Smooth muscle cell (in vitro differentiated cells): ENCODE measurements at regions not wholly inside any gene's neighbourhood (a gene's known extent, or its start where the extent isn't known, plus 50 kb on each side); places are given as distances from the start of the nearest gene placed in this dataset.

Experiments used
- DNase-seq: peaks from one replicate; lab custom pipeline; 2025; ENCODE audit not compliant: unreplicated experiment; lab: John Stamatoyannopoulos, UW
- H2AFZ ChIP-seq: fragments of 200-600 bp; sonication (generic); 2 replicates; pipeline ENCODE4 v1.6.0; 2016; ENCODE audit warnings: antibody characterized with exemption, low read depth, mild to moderate bottlenecking
- H3F3A ChIP-seq: fragments of 200-600 bp; sonication (generic); 2 replicates; pipeline ENCODE4 v1.6.0; 2017; ENCODE audit warnings: antibody characterized with exemption, low read depth
- H3K27ac ChIP-seq: fragments of 200-600 bp; sonication (generic); 2 replicates; pipeline ENCODE4 v1.5.1; 2016; ENCODE audit warnings: low read depth, mild to moderate bottlenecking
- H3K27me3 ChIP-seq: fragments of 200-600 bp; sonication (generic); 2 replicates; pipeline ENCODE4 v1.6.1; 2016; ENCODE audit warnings: low read depth, mild to moderate bottlenecking
- H3K36me3 ChIP-seq: fragments of 200-600 bp; sonication (generic); 2 replicates; pipeline ENCODE4 v1.5.1; 2016; ENCODE audit warnings: low read depth
- H3K4me1 ChIP-seq: fragments of 200-600 bp; sonication (generic); 2 replicates; pipeline ENCODE4 v1.5.1; 2016; ENCODE audit warnings: low read depth
- H3K4me2 ChIP-seq: fragments of 200-600 bp; sonication (generic); 2 replicates; pipeline ENCODE4 v1.6.0; 2016; ENCODE audit warnings: mild to moderate bottlenecking
- H3K4me3 ChIP-seq: fragments of 200-600 bp; sonication (generic); 2 replicates; pipeline ENCODE4 v1.5.1; 2016; ENCODE audit warnings: mild to moderate bottlenecking
- H3K79me2 ChIP-seq: fragments of 200-600 bp; sonication (generic); 2 replicates; pipeline ENCODE4 v1.6.0; 2016; ENCODE audit warnings: low read depth, mild to moderate bottlenecking
- H3K9ac ChIP-seq: fragments of 200-600 bp; sonication (generic); 2 replicates; pipeline ENCODE4 v1.6.0; 2016; ENCODE audit warnings: low read depth
- H3K9me3 ChIP-seq: fragments of 200-600 bp; sonication (generic); replicated peaks from 2 replicates; pipeline ENCODE4 v1.5.1; 2016; ENCODE audit warnings: low read depth
- H4K20me1 ChIP-seq: fragments of 200-600 bp; sonication (generic); 2 replicates; pipeline ENCODE4 v1.6.0; 2016; ENCODE audit warnings: low read depth
- WGBS: methylation state at CpG from one replicate; pipeline ENCODE4 v1.1.7; 2016; ENCODE audit warnings: low lambda C conversion rate; 5-methylcytosine and 5-hydroxymethylcytosine counted together
- TF ChIP-seq, protein P1 (sequence below): fragments of 200-600 bp; sonication (generic); IDR thresholded peaks from 2 replicates; pipeline ENCODE4 v1.5.1; 2017; ENCODE audit warnings: borderline replicate concordance, mild to moderate bottlenecking, antibody characterized with exemption; ENCODE audit not compliant: insufficient read depth, poor library complexity, severe bottlenecking

DNA sequence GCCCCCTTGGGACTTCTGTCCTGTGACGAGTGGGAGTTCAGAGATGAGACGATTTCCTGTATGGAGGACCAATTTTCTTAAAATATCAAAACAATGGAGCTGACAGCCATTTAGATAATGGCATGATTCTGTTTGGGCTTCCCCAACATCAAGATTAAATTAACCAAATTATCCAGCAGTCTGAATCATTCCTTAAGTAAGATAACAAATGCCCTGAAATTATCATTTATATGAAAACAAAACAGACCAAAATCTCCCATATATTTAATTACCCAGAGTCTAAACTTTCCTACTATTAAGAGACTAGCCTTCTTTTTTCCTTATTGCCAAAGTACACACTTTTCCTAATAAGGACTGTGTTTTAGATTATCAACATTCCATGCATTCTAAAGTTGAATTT is 550.1 kb upstream of the PSMD7 start:
- TF ChIP-seq, protein P1, sequence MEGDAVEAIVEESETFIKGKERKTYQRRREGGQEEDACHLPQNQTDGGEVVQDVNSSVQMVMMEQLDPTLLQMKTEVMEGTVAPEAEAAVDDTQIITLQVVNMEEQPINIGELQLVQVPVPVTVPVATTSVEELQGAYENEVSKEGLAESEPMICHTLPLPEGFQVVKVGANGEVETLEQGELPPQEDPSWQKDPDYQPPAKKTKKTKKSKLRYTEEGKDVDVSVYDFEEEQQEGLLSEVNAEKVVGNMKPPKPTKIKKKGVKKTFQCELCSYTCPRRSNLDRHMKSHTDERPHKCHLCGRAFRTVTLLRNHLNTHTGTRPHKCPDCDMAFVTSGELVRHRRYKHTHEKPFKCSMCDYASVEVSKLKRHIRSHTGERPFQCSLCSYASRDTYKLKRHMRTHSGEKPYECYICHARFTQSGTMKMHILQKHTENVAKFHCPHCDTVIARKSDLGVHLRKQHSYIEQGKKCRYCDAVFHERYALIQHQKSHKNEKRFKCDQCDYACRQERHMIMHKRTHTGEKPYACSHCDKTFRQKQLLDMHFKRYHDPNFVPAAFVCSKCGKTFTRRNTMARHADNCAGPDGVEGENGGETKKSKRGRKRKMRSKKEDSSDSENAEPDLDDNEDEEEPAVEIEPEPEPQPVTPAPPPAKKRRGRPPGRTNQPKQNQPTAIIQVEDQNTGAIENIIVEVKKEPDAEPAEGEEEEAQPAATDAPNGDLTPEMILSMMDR: no peak
- Histone ChIP-seq H3K4me1 (no peaks in the 10 kb centered on the region), H3F3A (no peaks in the 10 kb centered on the region), H4K20me1 (no peaks in the 10 kb centered on the region), H3K79me2 (no peaks in the 10 kb centered on the region), H3K4me3 (no peak overlapping the region), H3K4me2 (no peak overlapping the region), H3K27me3 (peaks cover 7% of the 10 kb centered on the region), H3K9me3 (no peaks in the 10 kb centered on the region), H3K9ac (no peak overlapping the region), H3K27ac (no peak overlapping the region), H2AFZ (no peak overlapping the region), H3K36me3 (no peaks in the 10 kb centered on the region)
- 93% methylated on average over 2 of the region's 2 CpGs for WGBS
- DNase-seq: no peak

DNA sequence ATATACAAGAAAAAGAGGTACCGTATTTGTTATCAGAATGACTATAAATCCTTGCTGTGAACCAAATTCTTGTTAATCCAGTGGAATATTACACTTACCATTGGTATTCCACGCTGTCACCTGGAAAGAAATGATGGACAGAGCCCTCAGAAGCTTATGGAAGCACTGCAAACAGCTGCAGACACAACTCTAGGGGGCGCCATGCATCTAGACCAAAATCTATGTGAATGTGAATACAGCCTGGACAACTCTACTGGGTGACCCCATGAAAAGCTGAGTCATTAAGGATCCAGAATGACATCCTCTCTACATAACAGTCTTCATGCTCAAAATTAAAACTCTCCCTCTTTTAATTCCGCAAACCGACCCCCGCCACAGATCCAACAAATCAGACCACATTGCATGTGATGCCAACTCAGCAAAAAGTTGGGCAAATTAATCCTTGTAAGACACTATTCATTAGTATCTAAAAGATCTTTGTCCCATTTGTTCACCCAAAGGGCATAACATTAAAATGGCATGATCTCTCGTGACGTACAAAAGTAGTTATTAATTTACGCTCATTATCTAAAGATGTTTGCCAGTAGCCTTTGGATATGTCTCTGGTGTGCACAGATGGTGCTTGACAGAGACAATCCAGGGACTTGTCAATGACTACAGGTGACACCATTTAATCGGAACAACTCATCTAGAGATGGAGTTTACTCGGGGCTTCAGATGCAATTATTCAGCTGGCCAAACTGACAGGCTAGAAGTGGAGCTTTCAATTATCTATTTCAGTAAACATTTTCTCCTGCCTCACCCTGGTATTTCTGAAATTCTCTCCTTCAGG is 552.7 kb upstream of the PSMD7 start:
- Histone ChIP-seq H3K4me1 (no peaks in the 10 kb centered on the region), H3K4me3 (no peak overlapping the region), H2AFZ (no peak overlapping the region), H3K4me2 (no peak overlapping the region), H3K79me2 (no peaks in the 10 kb centered on the region), H3F3A (no peaks in the 10 kb centered on the region), H3K27me3 (peaks cover 12% of the 10 kb centered on the region), H3K9me3 (no peaks in the 10 kb centered on the region), H3K27ac (no peak overlapping the region), H3K9ac (no peak overlapping the region), H4K20me1 (no peaks in the 10 kb centered on the region), H3K36me3 (no peaks in the 10 kb centered on the region)
- WGBS: 83% methylated on average over 11 of the region's 11 CpGs
- no peak for DNase-seq
- TF ChIP-seq, protein P1: no peak

DNA sequence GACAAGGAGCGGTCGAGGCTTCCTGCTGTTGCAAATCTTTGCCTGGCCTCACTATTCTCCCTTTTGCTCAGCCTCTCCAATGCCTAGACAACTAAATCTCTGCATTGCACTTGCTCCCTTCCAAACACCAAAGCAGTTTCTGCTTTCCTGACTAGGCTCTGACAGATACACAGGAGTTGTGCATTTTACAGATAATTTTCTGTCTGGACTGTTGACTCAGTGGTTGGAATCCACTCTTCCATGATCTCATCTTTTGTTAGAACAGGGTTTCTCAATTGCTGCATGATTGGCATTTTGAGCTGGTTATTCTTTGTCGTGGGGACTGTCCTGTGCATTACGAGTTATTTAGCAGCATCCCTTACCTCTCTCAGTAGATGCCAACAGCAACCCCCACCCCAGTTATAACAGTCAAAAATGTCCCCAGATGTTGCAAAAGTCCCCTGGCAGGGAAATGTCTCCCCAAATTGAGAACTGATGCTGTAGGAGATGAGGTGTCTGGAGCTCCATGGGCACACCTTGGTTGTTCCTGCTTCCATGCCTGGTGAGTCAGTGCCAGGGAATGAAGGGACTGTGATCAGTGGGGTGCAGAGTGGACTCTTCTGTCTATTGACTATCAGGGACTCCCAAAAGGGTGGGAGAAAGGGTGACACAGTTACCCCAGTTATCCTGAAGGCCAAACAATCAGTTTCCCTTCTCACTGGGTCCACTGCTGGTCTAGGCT is 557.4 kb upstream of the PSMD7 start:
- WGBS: 91% methylated on average over 4 of the region's 4 CpGs
- no peaks in the 10 kb centered on the region for H3K36me3 ChIP-seq
- TF ChIP-seq, protein P1: no peak
- no peak overlapping the region for H2AFZ ChIP-seq
- no peak overlapping the region for H3K9ac ChIP-seq
- peaks cover 12% of the 10 kb centered on the region for H3K27me3 ChIP-seq
- no peaks in the 10 kb centered on the region for H3K9me3 ChIP-seq
- no peaks in the 10 kb centered on the region for H3F3A ChIP-seq
- no peak overlapping the region for H3K27ac ChIP-seq
- H3K4me2 ChIP-seq: no peak overlapping the region
- H3K4me3 ChIP-seq: no peak overlapping the region
- no peak for DNase-seq
- H3K79me2 ChIP-seq: no peaks in the 10 kb centered on the region
- H4K20me1 ChIP-seq: no peaks in the 10 kb centered on the region
- H3K4me1 ChIP-seq: no peaks in the 10 kb centered on the region
